Ammon's horn (tissue), 1 donor: ENCODE measurements at regions not wholly inside any gene's neighbourhood (a gene's known extent, or its start where the extent isn't known, plus 50 kb on each side); places are given as distances from the start of the nearest gene placed in this dataset.
"Not testable (repeated sequence)": the region's sequence is repeated elsewhere in the genome, so short reads cannot be mapped to it uniquely, and the experiment has no call there.

Source experiments
- DNase-seq: peaks from one replicate; pipeline ENCODE4 v3.0.0-alpha.2; 2016; ENCODE audit warnings: low spot score

GRCh38 chr6:137969874-137970273, 102.8 kb downstream of the TNFAIP3 start:
- DNase-seq: no peak

- DNase-seq: no peak
These were observed 103.3 kb downstream of the TNFAIP3 start for GRCh38 chr6:137970368-137970767.

GRCh38 chr6:137973201-137973600, 106.1 kb downstream of the TNFAIP3 start:
- DNase-seq: no peak

- no peak for DNase-seq
These were observed 108.3 kb downstream of the TNFAIP3 start for GRCh38 chr6:137975188-137975940.

- DNase-seq: no peak
These were observed 109.4 kb downstream of the TNFAIP3 start for GRCh38 chr6:137976430-137976829.

GRCh38 chr6:137977206-137977605, 110.1 kb downstream of the TNFAIP3 start:
- DNase-seq: no peak

- no peak for DNase-seq
These were observed 110.8 kb downstream of the TNFAIP3 start for GRCh38 chr6:137977814-137978213.

- no peak for DNase-seq
These were observed 111.3 kb downstream of the TNFAIP3 start for GRCh38 chr6:137978252-137978896.

GRCh38 chr6:137979263-137979662, 112.2 kb downstream of the TNFAIP3 start:
- DNase-seq: not testable (repeated sequence)

- DNase-seq: no peak
These were observed 113.7 kb downstream of the TNFAIP3 start for GRCh38 chr6:137980777-137981176.

- DNase-seq: no peak
These were observed 114.7 kb downstream of the TNFAIP3 start for GRCh38 chr6:137981758-137982157.

GRCh38 chr6:137982418-137983189, 115.5 kb downstream of the TNFAIP3 start:
- no peak for DNase-seq

GRCh38 chr6:137983269-137983668, 116.2 kb downstream of the TNFAIP3 start:
- DNase-seq: no peak

- DNase-seq: no peak
These were observed 117.6 kb downstream of the PERP start for GRCh38 chr6:137989664-137990063.

- DNase-seq: no peak
These were observed 111.8 kb downstream of the PERP start for GRCh38 chr6:137995371-137995770.

- DNase-seq: no peak
These were observed 108.7 kb downstream of the PERP start for GRCh38 chr6:137998461-137999019.

GRCh38 chr6:137999815-138000214, 107.4 kb downstream of the PERP start:
- no peak for DNase-seq

GRCh38 chr6:138000941-138001340, 106.3 kb downstream of the PERP start:
- no peak for DNase-seq

GRCh38 chr6:138001750-138002349, 105.4 kb downstream of the PERP start:
- DNase-seq: peak; percentile 70

- peak; percentile 11 for DNase-seq
These were observed 102.6 kb downstream of the PERP start for GRCh38 chr6:138004430-138005287.

- DNase-seq: no peak
These were observed 101.4 kb downstream of the PERP start for GRCh38 chr6:138005846-138006245.
